ENCODE measurements at regions not wholly inside any gene's neighbourhood (a gene's known extent, or its start where the extent isn't known, plus 50 kb on each side); places are given as distances from the start of the nearest gene placed in this dataset.
"Not testable (repeated sequence)": the region's sequence is repeated elsewhere in the genome, so short reads cannot be mapped to it uniquely, and the experiment has no call there.

GRCh38 chr5:7157083-7157482 is 238.9 kb upstream of the ADCY2 start:
- intact Hi-C loops (cut with micrococcal nuclease) = no loop called here
- Mint-ChIP-seq H3K36me3 (ENCODE audit: low read depth) (peaks cover 1% of the 10 kb centered on the region), H3K27ac (no peak overlapping the region), H3K9me3 (peaks cover 31% of the 10 kb centered on the region), H3K4me1 (ENCODE audit: low read depth) (no peaks in the 10 kb centered on the region), H3K27me3 (no peaks in the 10 kb centered on the region), H3K4me3 (no peak overlapping the region)
- no peak for TF ChIP-seq CTCF (IDR thresholded peaks at IDR 0.05)
- POLR2A ChIA-PET = no interaction called here
- CTCF ChIA-PET = no interaction called here
- no peak for ATAC-seq
- DNase-seq = no peak

DNA sequence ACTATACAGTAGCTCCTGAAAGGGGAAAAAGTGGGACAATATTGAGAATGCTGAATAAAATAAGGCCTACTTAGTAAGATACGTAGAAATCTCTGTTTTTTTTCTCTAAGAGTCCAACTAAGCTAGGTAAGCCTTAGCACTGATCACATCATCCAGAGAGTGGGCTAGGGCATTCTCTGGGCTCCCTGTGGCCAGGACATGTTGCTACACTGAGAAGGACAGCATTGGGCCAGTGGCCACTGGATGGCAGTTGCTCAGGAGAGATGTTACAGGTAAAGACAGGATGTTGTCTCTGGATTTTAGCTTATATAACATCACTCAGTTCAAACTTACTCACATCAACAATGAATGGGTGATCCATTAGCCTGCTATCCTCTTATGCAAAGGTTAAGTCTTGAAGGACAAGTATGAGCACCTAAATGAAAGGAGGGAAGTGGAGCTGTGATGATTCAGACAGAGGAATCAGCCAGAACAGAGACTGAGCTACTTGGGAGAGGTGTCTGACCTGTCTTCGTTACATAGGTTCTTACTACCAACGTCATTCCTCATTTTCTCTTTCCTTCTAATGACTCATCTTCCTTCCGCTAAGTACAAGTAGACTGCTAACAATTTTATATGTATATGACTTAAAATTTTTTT is 226.6 kb upstream of the ADCY2 start:
- CTCF ChIA-PET = no interaction called here
- H3K4me1 Mint-ChIP-seq (ENCODE audit: low read depth) = no peaks in the 10 kb centered on the region
- DNase-seq (no peak), ATAC-seq (no peak)
- no peak for TF ChIP-seq CTCF (IDR thresholded peaks at IDR 0.05)
- H3K4me3 Mint-ChIP-seq = no peak overlapping the region
- POLR2A ChIA-PET = no interaction called here
- no peak overlapping the region for H3K27ac Mint-ChIP-seq
- H3K9me3 Mint-ChIP-seq = no peaks in the 10 kb centered on the region
- no peaks in the 10 kb centered on the region for H3K36me3 Mint-ChIP-seq (ENCODE audit: low read depth)
- no peaks in the 10 kb centered on the region for H3K27me3 Mint-ChIP-seq
- intact Hi-C loops (cut with micrococcal nuclease) = loop anchor here (5.0 kb wide), 1 partner anchor 33 kb away; no protein-coding TSS in a partner anchor

DNA sequence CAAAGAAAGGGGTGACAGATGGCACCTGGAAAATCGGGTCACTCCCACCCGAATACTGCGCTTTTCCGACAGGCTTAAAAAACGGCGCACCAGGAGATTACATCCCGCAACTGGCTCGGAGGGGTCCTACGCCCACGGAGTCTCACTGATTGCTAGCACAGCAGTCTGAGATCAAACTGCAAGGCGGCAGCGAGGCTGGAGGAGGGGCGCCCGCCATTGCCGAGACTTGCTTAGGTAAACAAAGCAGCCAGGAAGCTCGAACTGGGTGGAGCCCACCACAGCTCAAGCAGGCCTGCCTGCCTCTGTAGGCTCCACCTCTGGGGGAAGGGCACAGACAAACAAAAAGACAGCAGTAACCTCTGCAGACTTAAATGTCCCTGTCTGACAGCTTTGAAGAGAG is 225.2 kb upstream of the ADCY2 start:
- POLR2A ChIA-PET; H3K27me3 Mint-ChIP-seq; H3K27ac Mint-ChIP-seq; H3K36me3 Mint-ChIP-seq (ENCODE audit: low read depth); ATAC-seq; CTCF ChIA-PET; H3K9me3 Mint-ChIP-seq; intact Hi-C loops (cut with micrococcal nuclease); DNase-seq; H3K4me3 Mint-ChIP-seq; H3K4me1 Mint-ChIP-seq (ENCODE audit: low read depth): not testable (repeated sequence)

- no peaks in the 10 kb centered on the region for H3K27me3 Mint-ChIP-seq
- H3K4me1 Mint-ChIP-seq (ENCODE audit: low read depth) = no peaks in the 10 kb centered on the region
- no peak overlapping the region for H3K4me3 Mint-ChIP-seq
- H3K9me3 Mint-ChIP-seq = no peaks in the 10 kb centered on the region
- POLR2A ChIA-PET = no interaction called here
- CTCF ChIA-PET = no interaction called here
- H3K27ac Mint-ChIP-seq = no peak overlapping the region
- intact Hi-C loops (cut with micrococcal nuclease) = no loop called here
- TF ChIP-seq CTCF (IDR thresholded peaks at IDR 0.05) = no peak
- no peaks in the 10 kb centered on the region for H3K36me3 Mint-ChIP-seq (ENCODE audit: low read depth)
- DNase-seq (no peak), ATAC-seq (no peak)
Measured at GRCh38 chr5:7179364-7179763, 216.6 kb upstream of the ADCY2 start.

- POLR2A ChIA-PET = no interaction called here
- no peaks in the 10 kb centered on the region for H3K27me3 Mint-ChIP-seq
- no peaks in the 10 kb centered on the region for H3K9me3 Mint-ChIP-seq
- H3K4me1 Mint-ChIP-seq (ENCODE audit: low read depth) = no peaks in the 10 kb centered on the region
- H3K4me3 Mint-ChIP-seq = no peak overlapping the region
- no peak for TF ChIP-seq CTCF (IDR thresholded peaks at IDR 0.05)
- ATAC-seq (no peak), DNase-seq (no peak)
- CTCF ChIA-PET = no interaction called here
- no peak overlapping the region for H3K27ac Mint-ChIP-seq
- intact Hi-C loops (cut with micrococcal nuclease) = no loop called here
- H3K36me3 Mint-ChIP-seq (ENCODE audit: low read depth) = no peaks in the 10 kb centered on the region
Measured at GRCh38 chr5:7181841-7182240, 214.1 kb upstream of the ADCY2 start.

DNA sequence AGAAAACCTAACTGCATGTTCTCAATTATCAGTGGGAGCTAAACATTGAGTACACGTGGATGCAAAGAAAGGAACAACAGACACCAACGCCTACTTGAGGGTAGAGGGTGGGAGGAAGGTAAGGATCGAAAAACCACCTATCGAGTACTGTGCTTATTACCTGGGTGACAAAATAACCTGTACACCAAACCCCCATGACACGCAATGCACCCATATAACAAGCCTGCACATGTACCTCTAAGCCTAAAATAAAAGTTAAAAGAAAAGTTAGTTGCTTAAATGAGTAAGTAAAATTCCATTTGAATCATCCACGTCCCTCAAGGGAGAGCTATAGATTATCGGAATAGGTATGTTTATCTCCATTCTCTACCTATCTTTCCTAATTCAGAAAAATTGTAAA is 210.2 kb upstream of the ADCY2 start:
- no peak for DNase-seq
- H3K4me1 Mint-ChIP-seq (ENCODE audit: low read depth) = no peaks in the 10 kb centered on the region
- no peaks in the 10 kb centered on the region for H3K9me3 Mint-ChIP-seq
- no peak for ATAC-seq
- CTCF ChIA-PET = no interaction called here
- H3K27me3 Mint-ChIP-seq = no peaks in the 10 kb centered on the region
- H3K4me3 Mint-ChIP-seq = no peak overlapping the region
- POLR2A ChIA-PET = no interaction called here
- no peak for TF ChIP-seq CTCF (IDR thresholded peaks at IDR 0.05)
- intact Hi-C loops (cut with micrococcal nuclease) = no loop called here
- no peak overlapping the region for H3K27ac Mint-ChIP-seq
- H3K36me3 Mint-ChIP-seq (ENCODE audit: low read depth) = no peaks in the 10 kb centered on the region

Data from activated CD8-positive, alpha-beta T cell treated with anti-CD3 and anti-CD28 coated beads for 36 hours (primary cell).